PC-9 (cell line): ENCODE measurements at regions not wholly inside any gene's neighbourhood (a gene's known extent, or its start where the extent isn't known, plus 50 kb on each side); places are given as distances from the start of the nearest gene placed in this dataset.

ENCODE experiments used
- EZH2 ChIP-seq: fragments of 200-600 bp; sonication (generic); IDR thresholded peaks from 2 replicates; pipeline ENCODE4 v1.8.0; 2017; ENCODE audit warnings: antibody characterized with exemption, low read depth
- TF ChIP-seq, protein P1 (sequence below): fragments of 200-600 bp; sonication (generic); conservative IDR thresholded peaks from 2 replicates; pipeline ENCODE4 v1.6.1; 2017; ENCODE audit warnings: mixed run types, antibody characterized with exemption, mild to moderate bottlenecking, moderate library complexity

- TF ChIP-seq, protein P1, sequence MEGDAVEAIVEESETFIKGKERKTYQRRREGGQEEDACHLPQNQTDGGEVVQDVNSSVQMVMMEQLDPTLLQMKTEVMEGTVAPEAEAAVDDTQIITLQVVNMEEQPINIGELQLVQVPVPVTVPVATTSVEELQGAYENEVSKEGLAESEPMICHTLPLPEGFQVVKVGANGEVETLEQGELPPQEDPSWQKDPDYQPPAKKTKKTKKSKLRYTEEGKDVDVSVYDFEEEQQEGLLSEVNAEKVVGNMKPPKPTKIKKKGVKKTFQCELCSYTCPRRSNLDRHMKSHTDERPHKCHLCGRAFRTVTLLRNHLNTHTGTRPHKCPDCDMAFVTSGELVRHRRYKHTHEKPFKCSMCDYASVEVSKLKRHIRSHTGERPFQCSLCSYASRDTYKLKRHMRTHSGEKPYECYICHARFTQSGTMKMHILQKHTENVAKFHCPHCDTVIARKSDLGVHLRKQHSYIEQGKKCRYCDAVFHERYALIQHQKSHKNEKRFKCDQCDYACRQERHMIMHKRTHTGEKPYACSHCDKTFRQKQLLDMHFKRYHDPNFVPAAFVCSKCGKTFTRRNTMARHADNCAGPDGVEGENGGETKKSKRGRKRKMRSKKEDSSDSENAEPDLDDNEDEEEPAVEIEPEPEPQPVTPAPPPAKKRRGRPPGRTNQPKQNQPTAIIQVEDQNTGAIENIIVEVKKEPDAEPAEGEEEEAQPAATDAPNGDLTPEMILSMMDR, result no peak
- TF ChIP-seq EZH2, result no peak
These were observed 562.4 kb downstream of the RNF144A start for GRCh38 chr2:7479603-7480002.
